K562 (cell line): ENCODE measurements at regions not wholly inside any gene's neighbourhood (a gene's known extent, or its start where the extent isn't known, plus 50 kb on each side); places are given as distances from the start of the nearest gene placed in this dataset.

ENCODE experiments used
- ATAC-seq: fragments of 200-7000 bp; cut with Tn5 transposase; 3 replicates; pipeline ENCODE4 v1.9.1; 2020; ENCODE audit warnings: moderate library complexity
- BruUV-seq: library from RNA; stranded (reverse); fragments of 400-500 nt; replicated peaks from 2 replicates; lab custom pipeline; 2021; lab: Mats Ljungman, UMichigan
- CTCF ChIA-PET: fragments of 300-600 bp; formaldehyde crosslinking; extraction: SDS; loops from one replicate; lab custom pipeline; 2021; ENCODE audit warnings: low intra/inter-chr PET ratio; lab: Yijun Ruan, JAX
- POLR2A ChIA-PET: fragments of 300-600, 350-650 bp; sonication (Branson Sonifier 250); formaldehyde crosslinking; extraction: SDS; loops from one replicate; lab custom pipeline; 2021; ENCODE audit warnings: antibody characterized with exemption, inconsistent platforms; lab: Yijun Ruan, JAX
- DNase-seq, 4 experiments: peaks; one replicate each; pipeline versions ENCODE4 v3.0.0 to v3.0.0-alpha.2; 2011 to 2018; ENCODE audit warnings: low spot score in 3 of 4, mixed read lengths in 3 of 4; ENCODE audit errors: extremely low read depth in 1 of 4
- FAIRE-seq: peaks from 2 replicates; lab custom pipeline; 2011; peaks lifted over from hg19 to GRCh38; lab: Jason Lieb, UNC
- H2AFZ ChIP-seq: 2 replicates; pipeline ENCODE4 v1.6.0; 2011; ENCODE audit warnings: low read depth, low read length, control low read depth, inconsistent platforms
- H3K27ac ChIP-seq: fragments of 200-600 bp; 3 replicates; pipeline ENCODE4 v1.8.0; 2011; ENCODE audit warnings: low read depth, mild to moderate bottlenecking, control low read depth, inconsistent platforms, low read length, moderate library complexity, mixed read lengths; ENCODE audit errors: extremely low read depth
- H3K27me3 ChIP-seq, 2 experiments: fragments of 300-600 bp in 1 of 2; 2 replicates in 1 of 2; 3 replicates in 1 of 2; pipeline versions ENCODE4 v1.6.0 to v1.8.0; 2011; ENCODE audit warnings: inconsistent platforms in 2 of 2, low read length in 2 of 2, mild to moderate bottlenecking in 1 of 2, mixed read lengths in 1 of 2, moderate library complexity in 1 of 2; ENCODE audit not compliant: control insufficient read depth in 2 of 2, insufficient read depth in 2 of 2
- H3K36me3 ChIP-seq: fragments of 300-600 bp; 3 replicates; pipeline ENCODE4 v1.8.0; 2011; ENCODE audit warnings: mild to moderate bottlenecking, low read length, inconsistent platforms; ENCODE audit not compliant: control insufficient read depth, insufficient read depth
- H3K4me1 ChIP-seq, 2 experiments: fragments of 200-600 bp in 1 of 2; replicated peaks in 1 of 2; 2 replicates in 1 of 2; 3 replicates in 1 of 2; pipeline versions ENCODE4 v1.5.1 to v1.8.0; 2011; ENCODE audit warnings: inconsistent platforms in 2 of 2, low read length in 2 of 2, mild to moderate bottlenecking in 1 of 2, mixed read lengths in 1 of 2, moderate library complexity in 1 of 2; ENCODE audit not compliant: control insufficient read depth in 2 of 2, insufficient read depth in 2 of 2
- H3K4me2 ChIP-seq: 2 replicates; pipeline ENCODE4 v1.6.1; 2011; ENCODE audit warnings: low read length, control low read depth, inconsistent platforms, mixed read lengths; ENCODE audit not compliant: insufficient read depth
- H3K4me3 ChIP-seq: fragments of 200-600 bp; sonication (generic), shearing (Covaris generic); 2 replicates; pipeline ENCODE4 v1.5.1; 2016; ENCODE audit warnings: control low read depth, inconsistent platforms
- H3K79me2 ChIP-seq: fragments of 200-600 bp; 3 replicates; pipeline ENCODE4 v1.8.0; 2011; ENCODE audit warnings: low read length, inconsistent platforms; ENCODE audit not compliant: control insufficient read depth, insufficient read depth
- H3K9ac ChIP-seq, 2 experiments: 2 replicates each; pipeline versions ENCODE4 v1.6.0 to v1.6.1; 2011; ENCODE audit warnings: low read depth in 2 of 2, low read length in 2 of 2, control low read depth in 1 of 2, inconsistent platforms in 1 of 2, mild to moderate bottlenecking in 1 of 2, mixed read lengths in 1 of 2; ENCODE audit not compliant: insufficient read depth in 1 of 2
- H3K9me1 ChIP-seq: one replicate; pipeline ENCODE4 v1.6.0; 2011; ENCODE audit warnings: inconsistent platforms, mild to moderate bottlenecking, low read length, moderate library complexity; ENCODE audit not compliant: control insufficient read depth, insufficient read depth
- H3K9me3 ChIP-seq: replicated peaks from 2 replicates; pipeline ENCODE4 v1.5.1; 2011; ENCODE audit warnings: low read depth, low read length, inconsistent platforms; ENCODE audit not compliant: control insufficient read depth, insufficient read depth
- H4K20me1 ChIP-seq: replicated peaks from 2 replicates; pipeline ENCODE4 v1.6.1; 2011; ENCODE audit warnings: low read length, inconsistent platforms, mixed read lengths; ENCODE audit not compliant: control insufficient read depth, insufficient read depth
- MAFF ChIP-seq: IDR thresholded peaks from 2 replicates; pipeline ENCODE4 v1.6.1; 2012; ENCODE audit warnings: low read length, improper control_type of control experiment
- POLR2G ChIP-seq: fragments of 200-400 bp; formaldehyde crosslinking; IDR thresholded peaks from 2 replicates; pipeline ENCODE4 v1.6.1; 2017; ENCODE audit warnings: low read depth, mild to moderate bottlenecking, antibody characterized with exemption, low read length, moderate library complexity
- TAF7 ChIP-seq: fragments of 450-650 bp; IDR thresholded peaks from 2 replicates; pipeline ENCODE4 v1.6.1; 2016; ENCODE audit warnings: missing genetic modification characterization, missing compliant biosample characterization
- TCF7L2 ChIP-seq: fragments of 150-350 bp; IDR thresholded peaks from 2 replicates; pipeline ENCODE4 v1.6.1; 2016; ENCODE audit warnings: low read depth, mild to moderate bottlenecking, low read length, moderate library complexity
- TFE3 ChIP-seq: fragments of 450-650 bp; formaldehyde crosslinking; IDR thresholded peaks from 2 replicates; pipeline ENCODE4 v1.4.0; 2020; ENCODE audit warnings: mild to moderate bottlenecking, mixed read lengths
- WHSC1 ChIP-seq: IDR thresholded peaks from one replicate; pipeline ENCODE4 v1.6.1; 2012; ENCODE audit warnings: low read length, control low read depth, inconsistent platforms
- ZNF76 ChIP-seq: fragments of 250-450 bp; sonication (Bioruptor Pico); IDR thresholded peaks from 2 replicates; pipeline ENCODE4 v1.4.0; 2020; ENCODE audit warnings: mild to moderate bottlenecking, moderate library complexity, borderline replicate concordance
- WGBS: fragments of 100-300 bp; shearing (Covaris generic); methylation state at CpG from one replicate; pipeline ENCODE4 v1.1.6; 2016; ENCODE audit warnings: low coverage, mixed read lengths; ENCODE audit not compliant: insufficient coverage; ENCODE audit errors: missing lambda C conversion rate; 5-methylcytosine and 5-hydroxymethylcytosine counted together
- in situ Hi-C: fragments of 300-500 bp; cut with MboI; formaldehyde crosslinking; loops from 4 replicates; pipeline ENCODE4 v1.15.0; 2018; ENCODE audit warnings: inconsistent platforms, mixed read lengths
- intact Hi-C: fragments of 100-400 bp; cut with micrococcal nuclease; formaldehyde crosslinking; loops from 2 replicates; pipeline ENCODE4 v1.14.2; 2022
- TF ChIP-seq, protein P1 (sequence below): sonication (generic); formaldehyde crosslinking; IDR thresholded peaks from 2 replicates; pipeline ENCODE4 v1.4.0; 2020; ENCODE audit warnings: mild to moderate bottlenecking, missing genetic modification reagents
- TF ChIP-seq, protein P2 (sequence below): sonication (generic); formaldehyde crosslinking; IDR thresholded peaks from 2 replicates; pipeline ENCODE4 v1.8.1; 2023; ENCODE audit warnings: mild to moderate bottlenecking, missing genetic modification reagents, moderate library complexity

DNA sequence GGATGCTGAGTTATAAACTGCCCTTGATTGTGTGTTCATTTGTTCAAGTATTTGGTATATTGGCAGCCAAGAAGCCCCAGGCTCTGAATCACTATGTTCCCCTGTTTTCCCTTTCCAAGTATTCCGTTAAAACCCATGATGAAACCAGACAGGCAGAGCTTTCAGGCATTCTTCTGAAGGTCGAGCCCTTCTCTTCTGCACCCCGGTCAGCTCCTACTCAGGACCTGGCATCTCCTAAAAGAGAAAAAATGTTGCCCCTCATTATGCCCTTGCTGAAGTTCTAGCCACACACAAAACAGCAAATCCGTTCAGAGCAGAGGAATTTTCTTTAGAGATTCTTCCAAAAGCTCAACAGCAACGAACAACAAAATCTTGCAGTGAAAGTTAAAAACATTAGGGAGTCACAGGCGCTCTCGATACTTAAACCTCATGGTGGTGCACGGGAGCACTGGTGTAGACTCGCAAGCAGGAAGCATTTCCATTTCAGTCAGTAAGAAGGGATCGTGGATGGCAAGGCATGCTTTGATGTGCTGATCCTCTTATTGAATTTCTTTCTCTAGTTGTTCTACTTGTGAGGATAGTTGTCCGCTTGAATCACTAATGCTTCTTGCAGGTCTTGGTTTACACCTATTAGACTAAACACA, 264.9 kb downstream of the SKIDA1 start:
- DNase-seq (no peak), ATAC-seq (0 out of 3 replicates have a peak, but pooled peaks have one; percentile 34), FAIRE-seq (no peak)
- CTCF ChIA-PET: no interaction called here
- Histone ChIP-seq H4K20me1 (no peaks in the 10 kb centered on the region), H3K9ac (no peak overlapping the region), H3K4me2 (no peak overlapping the region), H3K27me3 (peaks cover 0 to 5% of the 10 kb centered on the region in 2 experiments; a peak in 2 of 5 replicates), H3K9me3 (no peaks in the 10 kb centered on the region), H2AFZ (peak overlapping the region; percentile 67), H3K9me1 (no peaks in the 10 kb centered on the region), H3K27ac (no peak overlapping the region), H3K4me3 (no peak overlapping the region), H3K36me3 (no peaks in the 10 kb centered on the region), H3K79me2 (no peaks in the 10 kb centered on the region), H3K4me1 (peaks cover 0 to 7% of the 10 kb centered on the region in 2 experiments; a peak in 1 of 5 replicates)
- POLR2A ChIA-PET: interaction anchor here (0.7 kb wide), 1 partner anchor 133 kb away, joined by 3 read pairs; no protein-coding TSS in a partner anchor
- WGBS: 24% methylated on average over 11 of the region's 11 CpGs
- TF ChIP-seq ZNF76 (CRISPR knock-in tag) (no peak), POLR2G (no peak), TCF7L2 (no peak), TAF7 (tag) (no peak), MAFF (no peak), WHSC1 (no peak), TFE3 (CRISPR knock-in tag) (no peak)
- TF ChIP-seq, protein P1, sequence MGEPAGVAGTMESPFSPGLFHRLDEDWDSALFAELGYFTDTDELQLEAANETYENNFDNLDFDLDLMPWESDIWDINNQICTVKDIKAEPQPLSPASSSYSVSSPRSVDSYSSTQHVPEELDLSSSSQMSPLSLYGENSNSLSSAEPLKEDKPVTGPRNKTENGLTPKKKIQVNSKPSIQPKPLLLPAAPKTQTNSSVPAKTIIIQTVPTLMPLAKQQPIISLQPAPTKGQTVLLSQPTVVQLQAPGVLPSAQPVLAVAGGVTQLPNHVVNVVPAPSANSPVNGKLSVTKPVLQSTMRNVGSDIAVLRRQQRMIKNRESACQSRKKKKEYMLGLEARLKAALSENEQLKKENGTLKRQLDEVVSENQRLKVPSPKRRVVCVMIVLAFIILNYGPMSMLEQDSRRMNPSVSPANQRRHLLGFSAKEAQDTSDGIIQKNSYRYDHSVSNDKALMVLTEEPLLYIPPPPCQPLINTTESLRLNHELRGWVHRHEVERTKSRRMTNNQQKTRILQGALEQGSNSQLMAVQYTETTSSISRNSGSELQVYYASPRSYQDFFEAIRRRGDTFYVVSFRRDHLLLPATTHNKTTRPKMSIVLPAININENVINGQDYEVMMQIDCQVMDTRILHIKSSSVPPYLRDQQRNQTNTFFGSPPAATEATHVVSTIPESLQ (CRISPR knock-in tag): no peak
- TF ChIP-seq, protein P2, sequence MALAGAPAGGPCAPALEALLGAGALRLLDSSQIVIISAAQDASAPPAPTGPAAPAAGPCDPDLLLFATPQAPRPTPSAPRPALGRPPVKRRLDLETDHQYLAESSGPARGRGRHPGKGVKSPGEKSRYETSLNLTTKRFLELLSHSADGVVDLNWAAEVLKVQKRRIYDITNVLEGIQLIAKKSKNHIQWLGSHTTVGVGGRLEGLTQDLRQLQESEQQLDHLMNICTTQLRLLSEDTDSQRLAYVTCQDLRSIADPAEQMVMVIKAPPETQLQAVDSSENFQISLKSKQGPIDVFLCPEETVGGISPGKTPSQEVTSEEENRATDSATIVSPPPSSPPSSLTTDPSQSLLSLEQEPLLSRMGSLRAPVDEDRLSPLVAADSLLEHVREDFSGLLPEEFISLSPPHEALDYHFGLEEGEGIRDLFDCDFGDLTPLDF (CRISPR knock-in tag): no peak
- intact Hi-C loops (no loop called here), in situ Hi-C loops (no loop called here)
- BruUV-seq: no TSS peak
